DOHH2 (cell line): ENCODE measurements at regions not wholly inside any gene's neighbourhood (a gene's known extent, or its start where the extent isn't known, plus 50 kb on each side); places are given as distances from the start of the nearest gene placed in this dataset.

ENCODE experiments used
- H3F3A ChIP-seq: fragments of 200-600 bp; sonication (generic), shearing (Covaris generic); 2 replicates; pipeline ENCODE4 v1.6.0; 2016; ENCODE audit warnings: antibody characterized with exemption, mild to moderate bottlenecking; ENCODE audit not compliant: control insufficient read depth, insufficient read depth
- H3K27ac ChIP-seq: fragments of 200-600 bp; sonication (generic); 2 replicates; pipeline ENCODE4 v1.5.1; 2014; ENCODE audit warnings: low read depth, mild to moderate bottlenecking, low read length, moderate library complexity
- H3K27me3 ChIP-seq: fragments of 200-600 bp; sonication (generic); 2 replicates; pipeline ENCODE4 v1.6.1; 2014; ENCODE audit warnings: mild to moderate bottlenecking, low read length, mixed read lengths; ENCODE audit not compliant: control insufficient read depth
- H3K36me3 ChIP-seq: fragments of 200-600 bp; sonication (generic); 2 replicates; pipeline ENCODE4 v1.6.1; 2014; ENCODE audit warnings: mild to moderate bottlenecking, low read length, moderate library complexity, mixed read lengths; ENCODE audit not compliant: control insufficient read depth
- H3K4me1 ChIP-seq: fragments of 200-600 bp; sonication (generic); 2 replicates; pipeline ENCODE4 v1.6.1; 2014; ENCODE audit warnings: mild to moderate bottlenecking, low read length, mixed read lengths; ENCODE audit not compliant: control insufficient read depth
- H3K4me2 ChIP-seq: fragments of 200-600 bp; sonication (generic); 2 replicates; pipeline ENCODE4 v1.6.0; 2014; ENCODE audit warnings: mild to moderate bottlenecking, low read length, moderate library complexity
- H3K4me3 ChIP-seq: fragments of 200-600 bp; sonication (generic); 2 replicates; pipeline ENCODE4 v1.5.1; 2014; ENCODE audit warnings: mild to moderate bottlenecking, low read length, mixed read lengths
- H3K79me2 ChIP-seq: fragments of 200-600 bp; sonication (generic); 2 replicates; pipeline ENCODE4 v1.6.1; 2014; ENCODE audit warnings: mild to moderate bottlenecking, low read length, mixed read lengths; ENCODE audit not compliant: control insufficient read depth
- H3K9me2 ChIP-seq: fragments of 200-600 bp; sonication (generic); replicated peaks from 2 replicates; pipeline ENCODE4 v1.6.1; 2014; ENCODE audit warnings: mild to moderate bottlenecking, low read length, mixed read lengths; ENCODE audit not compliant: control insufficient read depth
- H3K9me3 ChIP-seq: fragments of 200-600 bp; sonication (generic); 2 replicates; pipeline ENCODE4 v1.6.1; 2014; ENCODE audit warnings: antibody characterized with exemption, low read length, mixed read lengths; ENCODE audit not compliant: control insufficient read depth, insufficient read depth
- H4K20me1 ChIP-seq: fragments of 200-600 bp; sonication (generic); 2 replicates; pipeline ENCODE4 v1.6.0; 2014; ENCODE audit warnings: low read depth, mild to moderate bottlenecking, antibody characterized with exemption, low read length, moderate library complexity; ENCODE audit not compliant: control insufficient read depth, insufficient read depth
- CTCF ChIP-seq: fragments of 200-600 bp; sonication (generic); IDR thresholded peaks from one replicate; pipeline ENCODE4 v1.5.1; 2014; ENCODE audit warnings: antibody characterized with exemption, mild to moderate bottlenecking, low read depth, low read length; ENCODE audit not compliant: poor library complexity, severe bottlenecking
- EZH2phosphoT487 ChIP-seq: fragments of 200-600 bp; sonication (generic); IDR thresholded peaks from 2 replicates; pipeline ENCODE4 v1.6.1; 2017; ENCODE audit warnings: borderline replicate concordance, mild to moderate bottlenecking, antibody characterized with exemption, low read length, moderate library complexity, mixed read lengths

DNA sequence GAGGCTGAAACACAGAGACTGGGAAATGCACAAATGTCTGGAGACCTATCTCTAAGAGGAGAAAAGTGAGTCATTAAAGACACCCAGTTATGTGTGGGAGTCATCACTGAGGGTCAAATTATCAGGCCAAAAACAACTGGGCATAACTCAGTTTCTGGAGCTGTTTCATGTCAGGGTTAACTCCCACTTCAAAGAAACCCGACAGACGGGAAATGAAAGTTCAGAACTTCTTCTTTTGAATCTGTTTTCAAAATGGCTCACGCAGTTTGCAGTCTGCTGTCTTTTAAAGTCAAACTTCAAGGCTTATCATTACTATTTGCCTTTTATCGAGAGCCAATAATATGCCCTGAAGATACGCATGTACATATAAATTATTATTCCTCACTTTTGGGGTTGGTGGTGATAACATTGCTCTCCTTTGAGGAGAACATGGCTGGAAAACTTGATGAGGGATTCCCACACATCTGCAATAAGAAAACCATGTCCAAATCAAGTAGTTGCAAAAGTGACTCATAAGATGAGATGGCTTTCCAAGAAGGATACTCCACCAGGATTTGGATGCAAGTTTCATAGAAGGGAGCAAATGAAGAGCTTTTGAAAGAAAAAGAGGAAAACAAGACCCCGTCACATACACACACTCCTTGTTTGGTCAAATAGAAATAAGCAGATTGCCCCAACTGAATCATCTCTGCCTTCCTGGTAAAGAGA, 341.4 kb downstream of the ADAMTS20 start:
- Histone ChIP-seq H3K27me3 (no peaks in the 10 kb centered on the region), H3F3A (no peaks in the 10 kb centered on the region), H3K4me3 (no peak overlapping the region), H3K27ac (no peak overlapping the region), H3K9me3 (no peaks in the 10 kb centered on the region), H3K36me3 (no peaks in the 10 kb centered on the region), H3K4me2 (peak overlapping the region; percentile 28; the same call in 1 of the 2 replicates), H3K9me2 (no peaks in the 10 kb centered on the region), H4K20me1 (no peaks in the 10 kb centered on the region), H3K4me1 (peaks cover 11% of the 10 kb centered on the region), H3K79me2 (no peaks in the 10 kb centered on the region)
- no peak for TF ChIP-seq EZH2phosphoT487
- TF ChIP-seq CTCF: no peak

DNA sequence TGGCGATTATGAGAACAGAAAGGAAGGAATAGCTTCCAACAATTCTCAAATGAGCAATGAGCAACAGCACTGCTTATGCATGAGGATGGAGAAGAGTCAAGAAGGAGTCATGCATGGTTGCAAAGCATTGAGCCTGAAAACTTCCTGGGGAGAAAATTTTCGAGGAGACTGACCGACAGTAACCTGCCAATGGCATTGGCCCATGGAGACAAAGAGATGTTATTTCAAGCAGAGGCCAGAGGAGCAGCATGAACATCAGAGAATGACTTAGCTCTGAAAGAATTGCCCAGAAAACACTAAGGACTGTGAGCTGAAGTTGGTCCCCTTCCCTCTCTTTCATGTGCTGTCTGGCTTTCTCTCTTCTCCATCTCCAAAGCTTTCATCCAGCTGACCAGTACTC, 343.4 kb downstream of the ADAMTS20 start:
- H3K27ac ChIP-seq: no peak overlapping the region
- H3K36me3 ChIP-seq: no peaks in the 10 kb centered on the region
- no peak overlapping the region for H3K4me3 ChIP-seq
- H4K20me1 ChIP-seq: no peaks in the 10 kb centered on the region
- H3K9me2 ChIP-seq: no peaks in the 10 kb centered on the region
- no peak overlapping the region for H3K4me2 ChIP-seq
- no peak for TF ChIP-seq CTCF
- TF ChIP-seq EZH2phosphoT487: no peak
- no peaks in the 10 kb centered on the region for H3K79me2 ChIP-seq
- H3F3A ChIP-seq: no peaks in the 10 kb centered on the region
- H3K27me3 ChIP-seq: no peaks in the 10 kb centered on the region
- H3K9me3 ChIP-seq: no peaks in the 10 kb centered on the region
- H3K4me1 ChIP-seq: peaks cover 11% of the 10 kb centered on the region

DNA sequence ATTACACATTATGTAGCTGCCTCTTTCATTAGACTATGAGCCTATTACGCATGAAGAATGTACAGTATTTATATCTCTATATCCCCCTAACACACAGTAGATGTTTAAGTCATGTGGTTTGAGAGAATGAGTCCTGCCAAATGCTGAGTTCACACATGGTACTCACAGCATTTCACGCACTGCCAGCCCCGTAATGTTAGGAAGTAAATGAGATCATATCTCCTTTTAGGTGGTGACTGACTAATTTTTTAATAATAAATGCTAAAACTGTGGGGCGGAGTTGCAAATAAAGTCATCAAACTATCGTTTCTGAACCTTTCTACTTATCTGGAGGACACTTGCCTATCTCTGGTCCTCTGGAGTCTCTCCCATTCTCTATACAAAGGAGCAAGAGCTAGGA, 343.8 kb downstream of the ADAMTS20 start:
- no peak for TF ChIP-seq CTCF

More for the DNA sequence above, 343.8 kb downstream of the ADAMTS20 start:
- Histone ChIP-seq H3K27me3 (no peaks in the 10 kb centered on the region), H3K4me1 (peaks cover 11% of the 10 kb centered on the region), H3K36me3 (no peaks in the 10 kb centered on the region), H3K4me3 (no peak overlapping the region), H3K9me3 (no peaks in the 10 kb centered on the region), H3K4me2 (no peak overlapping the region), H3F3A (no peaks in the 10 kb centered on the region), H3K9me2 (no peaks in the 10 kb centered on the region), H4K20me1 (no peaks in the 10 kb centered on the region), H3K27ac (no peak overlapping the region), H3K79me2 (no peaks in the 10 kb centered on the region)
